ENCODE measurements at regions not wholly inside any gene's neighbourhood (a gene's known extent, or its start where the extent isn't known, plus 50 kb on each side); places are given as distances from the start of the nearest gene placed in this dataset.

DNA sequence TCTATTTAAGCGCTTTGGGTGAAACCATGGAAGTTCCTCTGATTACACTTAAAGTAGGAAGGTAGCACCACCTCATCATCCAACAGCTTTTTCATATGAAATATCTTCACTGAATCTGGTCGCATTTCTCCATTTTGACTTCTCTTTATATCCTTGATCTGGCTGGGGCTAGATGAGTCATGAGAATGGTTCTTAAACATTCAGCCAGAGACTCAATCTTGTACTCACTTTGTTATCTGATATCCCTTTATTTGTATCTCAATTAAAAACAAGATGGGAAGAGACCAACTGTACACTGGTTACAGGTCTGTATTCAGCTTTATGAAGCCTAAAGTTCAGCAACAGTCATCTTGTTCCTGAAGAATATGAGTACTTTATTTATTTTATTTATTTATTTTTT is 84.9 kb downstream of the CBLL2 start:
- TF ChIP-seq GABPA (IDR thresholded peaks at IDR 0.05; ENCODE audit: low read depth): no peak
- no peak for TF ChIP-seq ETV6 (conservative IDR thresholded peaks at IDR 0.05 in 1 of 2, IDR thresholded peaks at IDR 0.05 in 1 of 2; ENCODE audit: borderline replicate concordance in 1 of 2, low read depth in 1 of 2)
- TF ChIP-seq, protein P1, sequence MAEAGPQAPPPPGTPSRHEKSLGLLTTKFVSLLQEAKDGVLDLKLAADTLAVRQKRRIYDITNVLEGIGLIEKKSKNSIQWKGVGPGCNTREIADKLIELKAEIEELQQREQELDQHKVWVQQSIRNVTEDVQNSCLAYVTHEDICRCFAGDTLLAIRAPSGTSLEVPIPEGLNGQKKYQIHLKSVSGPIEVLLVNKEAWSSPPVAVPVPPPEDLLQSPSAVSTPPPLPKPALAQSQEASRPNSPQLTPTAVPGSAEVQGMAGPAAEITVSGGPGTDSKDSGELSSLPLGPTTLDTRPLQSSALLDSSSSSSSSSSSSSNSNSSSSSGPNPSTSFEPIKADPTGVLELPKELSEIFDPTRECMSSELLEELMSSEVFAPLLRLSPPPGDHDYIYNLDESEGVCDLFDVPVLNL (IDR thresholded peaks at IDR 0.05; ENCODE audit: low read depth, low read length): no peak
- TF ChIP-seq EGR1 (IDR thresholded peaks at IDR 0.05; ENCODE audit: borderline replicate concordance in 1 of 2, low read depth in 2 of 2, low read length in 2 of 2): no peak
- TF ChIP-seq YY1 (IDR thresholded peaks at IDR 0.05; ENCODE audit: low read depth, low read length): no peak
- TF ChIP-seq EZH2 (IDR thresholded peaks at IDR 0.05; ENCODE audit: borderline replicate concordance, control insufficient read depth, low read depth, low read length): no peak
- TF ChIP-seq POLR2A (IDR thresholded peaks at IDR 0.05; ENCODE audit: low read depth, low read length): no peak
- TF ChIP-seq FOXK2 (IDR thresholded peaks at IDR 0.05): no peak
- no peak for TF ChIP-seq MEF2A (IDR thresholded peaks at IDR 0.05; ENCODE audit: insufficient read depth, low read depth, low read length)
